ENCODE measurements at regions not wholly inside any gene's neighbourhood (a gene's known extent, or its start where the extent isn't known, plus 50 kb on each side); places are given as distances from the start of the nearest gene placed in this dataset.
"Not testable (repeated sequence)": the region's sequence is repeated elsewhere in the genome, so short reads cannot be mapped to it uniquely, and the experiment has no call there.

DNA sequence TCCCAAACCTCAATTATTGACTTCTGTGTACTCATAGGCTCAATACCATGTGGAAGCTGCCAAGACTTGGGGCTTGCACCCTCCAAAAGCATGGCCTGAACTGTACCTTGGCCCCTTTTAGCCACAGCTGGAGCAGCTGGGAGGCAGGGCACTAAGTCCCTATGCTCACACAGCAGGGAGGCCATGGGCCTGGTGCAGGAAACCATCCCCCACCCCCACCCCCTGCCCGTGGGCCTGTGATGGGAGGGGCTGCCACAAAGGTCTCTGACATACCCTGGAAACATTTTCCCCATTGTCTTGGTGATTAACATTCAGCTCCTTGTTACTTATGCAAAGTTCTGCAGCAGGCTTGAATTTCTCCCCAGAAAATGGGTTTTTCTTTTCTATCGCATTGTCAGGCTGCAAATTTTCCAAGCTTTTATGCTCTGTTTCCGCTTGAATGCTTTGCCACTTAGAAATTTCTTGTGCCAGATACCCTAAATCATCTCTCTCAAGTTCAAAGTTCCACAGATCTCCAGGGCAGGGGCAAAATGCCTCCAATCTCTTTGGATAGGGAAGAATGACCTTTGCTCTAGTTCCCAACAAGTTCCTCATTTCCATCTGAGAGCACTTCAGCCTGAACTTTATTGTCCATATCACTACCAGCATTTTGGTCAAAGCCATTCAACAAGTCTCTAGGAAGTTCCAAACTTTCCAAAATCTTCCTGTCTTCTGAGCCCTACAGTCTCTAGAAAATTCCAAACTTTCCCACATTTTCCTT lies 141.8 kb downstream of the AHR start:
- TF ChIP-seq, protein P1, sequence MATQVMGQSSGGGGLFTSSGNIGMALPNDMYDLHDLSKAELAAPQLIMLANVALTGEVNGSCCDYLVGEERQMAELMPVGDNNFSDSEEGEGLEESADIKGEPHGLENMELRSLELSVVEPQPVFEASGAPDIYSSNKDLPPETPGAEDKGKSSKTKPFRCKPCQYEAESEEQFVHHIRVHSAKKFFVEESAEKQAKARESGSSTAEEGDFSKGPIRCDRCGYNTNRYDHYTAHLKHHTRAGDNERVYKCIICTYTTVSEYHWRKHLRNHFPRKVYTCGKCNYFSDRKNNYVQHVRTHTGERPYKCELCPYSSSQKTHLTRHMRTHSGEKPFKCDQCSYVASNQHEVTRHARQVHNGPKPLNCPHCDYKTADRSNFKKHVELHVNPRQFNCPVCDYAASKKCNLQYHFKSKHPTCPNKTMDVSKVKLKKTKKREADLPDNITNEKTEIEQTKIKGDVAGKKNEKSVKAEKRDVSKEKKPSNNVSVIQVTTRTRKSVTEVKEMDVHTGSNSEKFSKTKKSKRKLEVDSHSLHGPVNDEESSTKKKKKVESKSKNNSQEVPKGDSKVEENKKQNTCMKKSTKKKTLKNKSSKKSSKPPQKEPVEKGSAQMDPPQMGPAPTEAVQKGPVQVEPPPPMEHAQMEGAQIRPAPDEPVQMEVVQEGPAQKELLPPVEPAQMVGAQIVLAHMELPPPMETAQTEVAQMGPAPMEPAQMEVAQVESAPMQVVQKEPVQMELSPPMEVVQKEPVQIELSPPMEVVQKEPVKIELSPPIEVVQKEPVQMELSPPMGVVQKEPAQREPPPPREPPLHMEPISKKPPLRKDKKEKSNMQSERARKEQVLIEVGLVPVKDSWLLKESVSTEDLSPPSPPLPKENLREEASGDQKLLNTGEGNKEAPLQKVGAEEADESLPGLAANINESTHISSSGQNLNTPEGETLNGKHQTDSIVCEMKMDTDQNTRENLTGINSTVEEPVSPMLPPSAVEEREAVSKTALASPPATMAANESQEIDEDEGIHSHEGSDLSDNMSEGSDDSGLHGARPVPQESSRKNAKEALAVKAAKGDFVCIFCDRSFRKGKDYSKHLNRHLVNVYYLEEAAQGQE (IDR thresholded peaks at IDR 0.05), result not testable (repeated sequence)
- not testable (repeated sequence) for TF ChIP-seq POLR2A (IDR thresholded peaks at IDR 0.05; ENCODE audit: low read length); SREBF2 (IDR thresholded peaks at IDR 0.05); MAZ (IDR thresholded peaks at IDR 0.05; ENCODE audit: borderline replicate concordance, low read depth, low read length); CHD2 (IDR thresholded peaks at IDR 0.05; ENCODE audit: low read length, partially characterized antibody); POLR2AphosphoS2 (conservative IDR thresholded peaks at IDR 0.05; ENCODE audit: low read length); EP300 (IDR thresholded peaks at IDR 0.05); EHMT2 (IDR thresholded peaks at IDR 0.05; ENCODE audit: low read depth)
